OCI-LY7 (cell line): ENCODE measurements at regions not wholly inside any gene's neighbourhood (a gene's known extent, or its start where the extent isn't known, plus 50 kb on each side); places are given as distances from the start of the nearest gene placed in this dataset.

ENCODE experiments used
- BruUV-seq: library from RNA; stranded (reverse); fragments of 400-500 nt; replicated peaks from 2 replicates; lab custom pipeline; 2021; lab: Mats Ljungman, UMichigan
- CTCF ChIA-PET: fragments of 300-600 bp; sonication (Branson Sonifier 250); formaldehyde crosslinking; loops from one replicate; lab custom pipeline; 2022; ENCODE audit warnings: antibody characterized with exemption; ENCODE audit not compliant: unreplicated experiment; lab: Charles Lee
- POLR2A ChIA-PET: fragments of 300-600 bp; sonication (Branson Sonifier 250); formaldehyde crosslinking; loops from one replicate; lab custom pipeline; 2022; ENCODE audit warnings: antibody characterized with exemption; lab: Charles Lee
- DNase-seq: peaks from one replicate; pipeline ENCODE4 v3.0.0-alpha.2; 2015; ENCODE audit warnings: low spot score
- H2AFZ ChIP-seq: fragments of 200-600 bp; sonication (generic), shearing (Covaris generic); 2 replicates; pipeline ENCODE4 v1.6.1; 2014; ENCODE audit warnings: mild to moderate bottlenecking, antibody characterized with exemption, low read length, moderate library complexity
- H3K27ac ChIP-seq: fragments of 200-600 bp; sonication (generic); 2 replicates; pipeline ENCODE4 v1.5.1; 2014; ENCODE audit warnings: mixed run types, low read depth, mild to moderate bottlenecking, moderate library complexity, low read length, inconsistent platforms; ENCODE audit not compliant: poor library complexity, severe bottlenecking
- H3K36me3 ChIP-seq: fragments of 200-600 bp; sonication (generic); 2 replicates; pipeline ENCODE4 v1.6.1; 2014; ENCODE audit warnings: mild to moderate bottlenecking, antibody characterized with exemption, low read length, moderate library complexity, mixed read lengths; ENCODE audit not compliant: insufficient read depth
- H3K4me1 ChIP-seq: fragments of 200-600 bp; sonication (generic); 2 replicates; pipeline ENCODE4 v1.5.1; 2014; ENCODE audit warnings: mild to moderate bottlenecking, low read length; ENCODE audit not compliant: insufficient read depth, poor library complexity, severe bottlenecking
- H3K4me2 ChIP-seq: fragments of 200-600 bp; sonication (generic); 2 replicates; pipeline ENCODE4 v1.6.1; 2014; ENCODE audit warnings: mild to moderate bottlenecking, low read length
- H3K4me3 ChIP-seq: fragments of 200-600 bp; sonication (generic); 2 replicates; pipeline ENCODE4 v1.5.1; 2014; ENCODE audit warnings: mild to moderate bottlenecking, low read depth, low read length; ENCODE audit not compliant: poor library complexity, severe bottlenecking
- H3K79me2 ChIP-seq: fragments of 200-600 bp; sonication (generic); 2 replicates; pipeline ENCODE4 v1.6.1; 2016; ENCODE audit warnings: low read depth, mild to moderate bottlenecking, low read length, moderate library complexity, mixed read lengths; ENCODE audit not compliant: insufficient read depth
- H3K9me2 ChIP-seq: fragments of 200-600 bp; sonication (generic); 2 replicates; pipeline ENCODE4 v1.6.1; 2016; ENCODE audit warnings: mild to moderate bottlenecking, low read length, mixed read lengths; ENCODE audit not compliant: insufficient read depth
- H3K9me3 ChIP-seq: fragments of 200-600 bp; sonication (generic); 2 replicates; pipeline ENCODE4 v1.6.1; 2014; ENCODE audit warnings: mild to moderate bottlenecking, mixed run types, low read length, mixed read lengths
- H4K20me1 ChIP-seq: fragments of 200-600 bp; sonication (generic); 2 replicates; pipeline ENCODE4 v1.6.1; 2014; ENCODE audit warnings: mild to moderate bottlenecking, antibody characterized with exemption, low read length, moderate library complexity, mixed read lengths; ENCODE audit not compliant: insufficient read depth
- EZH2phosphoT487 ChIP-seq: fragments of 200-600 bp; sonication (generic); IDR thresholded peaks from 2 replicates; pipeline ENCODE4 v1.6.1; 2018; ENCODE audit warnings: low read depth, borderline replicate concordance, mild to moderate bottlenecking, mixed run types, antibody characterized with exemption, low read length, moderate library complexity, mixed read lengths
- intact Hi-C: fragments of 100-400 bp; cut with micrococcal nuclease; formaldehyde crosslinking; loops from one replicate; pipeline ENCODE4 v1.10.0; 2022; ENCODE audit not compliant: unreplicated experiment
- TF ChIP-seq, protein P1 (sequence below): fragments of 200-600 bp; sonication (generic); conservative IDR thresholded peaks from 2 replicates; pipeline ENCODE4 v1.5.1; 2014; ENCODE audit warnings: mild to moderate bottlenecking, antibody characterized with exemption, low read length, moderate library complexity, mixed read lengths

- Histone ChIP-seq H3K79me2 (no peaks in the 10 kb centered on the region), H3K4me1 (no peaks in the 10 kb centered on the region), H3K9me2 (no peaks in the 10 kb centered on the region), H3K27ac (no peak overlapping the region), H3K9me3 (no peaks in the 10 kb centered on the region), H3K36me3 (no peaks in the 10 kb centered on the region), H2AFZ (no peak overlapping the region), H3K4me3 (no peak overlapping the region), H4K20me1 (no peaks in the 10 kb centered on the region), H3K4me2 (no peak overlapping the region)
- TF ChIP-seq, protein P1, sequence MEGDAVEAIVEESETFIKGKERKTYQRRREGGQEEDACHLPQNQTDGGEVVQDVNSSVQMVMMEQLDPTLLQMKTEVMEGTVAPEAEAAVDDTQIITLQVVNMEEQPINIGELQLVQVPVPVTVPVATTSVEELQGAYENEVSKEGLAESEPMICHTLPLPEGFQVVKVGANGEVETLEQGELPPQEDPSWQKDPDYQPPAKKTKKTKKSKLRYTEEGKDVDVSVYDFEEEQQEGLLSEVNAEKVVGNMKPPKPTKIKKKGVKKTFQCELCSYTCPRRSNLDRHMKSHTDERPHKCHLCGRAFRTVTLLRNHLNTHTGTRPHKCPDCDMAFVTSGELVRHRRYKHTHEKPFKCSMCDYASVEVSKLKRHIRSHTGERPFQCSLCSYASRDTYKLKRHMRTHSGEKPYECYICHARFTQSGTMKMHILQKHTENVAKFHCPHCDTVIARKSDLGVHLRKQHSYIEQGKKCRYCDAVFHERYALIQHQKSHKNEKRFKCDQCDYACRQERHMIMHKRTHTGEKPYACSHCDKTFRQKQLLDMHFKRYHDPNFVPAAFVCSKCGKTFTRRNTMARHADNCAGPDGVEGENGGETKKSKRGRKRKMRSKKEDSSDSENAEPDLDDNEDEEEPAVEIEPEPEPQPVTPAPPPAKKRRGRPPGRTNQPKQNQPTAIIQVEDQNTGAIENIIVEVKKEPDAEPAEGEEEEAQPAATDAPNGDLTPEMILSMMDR = no peak
- no peak for TF ChIP-seq EZH2phosphoT487
- no TSS peak for BruUV-seq
- ChIA-PET CTCF (no interaction called here), POLR2A (interaction anchor here (0.9 kb wide), 1 partner anchor 11 kb away, joined by 3 read pairs; no protein-coding TSS in a partner anchor)
- no peak for DNase-seq
- intact Hi-C loops = no loop called here
Observed at GRCh38 chr2:65691816-65692215, 259.4 kb upstream of the SPRED2 start.

DNA sequence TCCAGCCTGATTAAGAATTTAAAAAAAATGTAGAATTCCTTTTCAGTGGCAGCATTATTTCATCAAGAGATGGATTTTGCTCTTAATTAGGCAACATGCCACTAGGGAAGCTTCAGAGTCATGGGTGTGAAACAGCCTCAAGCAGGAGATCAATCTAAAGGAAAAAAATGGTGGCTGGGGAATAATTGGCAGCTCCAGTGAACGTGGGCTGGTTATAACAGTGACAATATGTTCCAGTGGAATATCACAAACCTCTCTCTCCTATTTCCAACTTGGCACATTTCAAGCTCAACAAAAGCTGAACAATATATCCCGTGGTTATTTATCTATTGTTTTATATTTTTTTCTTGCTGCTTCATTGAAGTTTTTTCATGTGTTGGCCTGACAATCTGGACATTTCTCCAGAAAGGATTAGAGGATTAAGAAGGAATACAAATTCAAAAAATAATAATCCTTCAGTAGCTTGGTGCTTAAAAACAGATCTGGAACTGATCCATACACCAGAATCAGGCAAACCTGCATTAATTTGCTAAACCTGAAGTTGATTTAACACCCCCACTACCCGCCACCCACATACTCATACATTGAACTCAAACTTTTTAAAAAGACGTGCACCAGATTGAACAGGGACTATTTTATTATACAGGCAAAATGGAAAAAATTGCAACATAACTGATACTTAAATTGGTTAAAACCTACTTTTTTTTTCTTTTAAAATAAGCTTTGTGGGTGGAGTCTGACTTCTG, 255.9 kb upstream of the SPRED2 start:
- intact Hi-C loops = no loop called here
- ChIA-PET POLR2A (interaction anchor here (1.6 kb wide), 1 partner anchor 15 kb away, joined by 3 read pairs; no protein-coding TSS in a partner anchor), CTCF (interaction anchor here (0.6 kb wide), 1 partner anchor 65 kb away, joined by 3 read pairs; no protein-coding TSS in a partner anchor)
- no peak overlapping the region for H2AFZ ChIP-seq
- no peaks in the 10 kb centered on the region for H3K4me1 ChIP-seq
- no peaks in the 10 kb centered on the region for H4K20me1 ChIP-seq
- no peaks in the 10 kb centered on the region for H3K36me3 ChIP-seq
- TF ChIP-seq EZH2phosphoT487 = no peak
- TF ChIP-seq, protein P1 = no peak
- no peak overlapping the region for H3K4me2 ChIP-seq
- BruUV-seq = no TSS peak
- no peak for DNase-seq
- no peak overlapping the region for H3K27ac ChIP-seq
- no peak overlapping the region for H3K4me3 ChIP-seq
- no peaks in the 10 kb centered on the region for H3K79me2 ChIP-seq
- H3K9me2 ChIP-seq = no peaks in the 10 kb centered on the region
- no peaks in the 10 kb centered on the region for H3K9me3 ChIP-seq

DNA sequence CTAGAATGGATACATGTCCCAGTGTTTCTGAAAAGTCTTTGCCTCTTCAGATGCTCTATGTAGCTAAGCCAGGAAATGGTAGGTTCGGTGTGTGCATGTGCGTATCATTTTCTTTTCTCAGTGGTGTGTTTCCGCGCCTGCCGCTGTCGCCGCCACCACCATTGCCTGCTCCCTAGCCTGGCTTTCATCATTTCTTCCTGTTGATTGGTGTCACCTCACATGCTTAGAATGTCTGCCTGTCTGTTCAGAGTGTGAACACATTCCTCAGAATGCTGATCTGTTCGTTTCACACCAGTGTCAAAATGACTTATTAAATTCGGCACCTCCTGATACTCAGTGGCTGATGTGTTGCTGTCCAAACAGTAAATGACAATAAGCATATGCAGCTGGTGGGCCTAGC, 255.2 kb upstream of the SPRED2 start:
- Histone ChIP-seq H3K79me2 (no peaks in the 10 kb centered on the region), H3K9me3 (no peaks in the 10 kb centered on the region), H4K20me1 (no peaks in the 10 kb centered on the region), H3K4me3 (no peak overlapping the region), H3K4me1 (no peaks in the 10 kb centered on the region), H3K36me3 (no peaks in the 10 kb centered on the region), H3K9me2 (no peaks in the 10 kb centered on the region), H2AFZ (no peak overlapping the region), H3K4me2 (no peak overlapping the region), H3K27ac (no peak overlapping the region)
- intact Hi-C loops = no loop called here
- TF ChIP-seq EZH2phosphoT487 = no peak
- TF ChIP-seq, protein P1 = no peak
- POLR2A ChIA-PET = no interaction called here
- BruUV-seq = no TSS peak
- CTCF ChIA-PET = no interaction called here
- DNase-seq = no peak
